ENCODE measurements at regions not wholly inside any gene's neighbourhood (a gene's known extent, or its start where the extent isn't known, plus 50 kb on each side); places are given as distances from the start of the nearest gene placed in this dataset.

- TF ChIP-seq RAD21 (IDR thresholded peaks at IDR 0.05; ENCODE audit: low read depth) (no peak), YY1 (IDR thresholded peaks at IDR 0.05; ENCODE audit: low read depth) (no peak), TCF12 (IDR thresholded peaks at IDR 0.05; ENCODE audit: low read depth) (no peak)
These were observed 54.5 kb upstream of the BTC start for GRCh38 chr4:74848774-74849173.

GRCh38 chr4:74845834-74846233 is 51.5 kb upstream of the BTC start:
- TF ChIP-seq NFIC (IDR thresholded peaks at IDR 0.05) (no peak), REST (IDR thresholded peaks at IDR 0.05; ENCODE audit: low read depth) (no peak), TEAD4 (IDR thresholded peaks at IDR 0.05) (no peak), MAX (IDR thresholded peaks at IDR 0.05) (no peak), USF1 (IDR thresholded peaks at IDR 0.05) (no peak), EGR1 (IDR thresholded peaks at IDR 0.05) (no peak), CREB1 (IDR thresholded peaks at IDR 0.05; ENCODE audit: low read depth) (no peak), ZBTB7A (IDR thresholded peaks at IDR 0.05; ENCODE audit: low read depth) (no peak), RAD21 (IDR thresholded peaks at IDR 0.05; ENCODE audit: low read depth) (no peak), FOXM1 (IDR thresholded peaks at IDR 0.05; ENCODE audit: borderline replicate concordance, low read depth) (no peak), YY1 (IDR thresholded peaks at IDR 0.05; ENCODE audit: low read depth) (no peak), CEBPB (IDR thresholded peaks at IDR 0.05) (no peak), EP300 (IDR thresholded peaks at IDR 0.05; ENCODE audit: borderline replicate concordance) (no peak)

All from Ishikawa (cell line).